AG04450 (cell line): ENCODE measurements at regions not wholly inside any gene's neighbourhood (a gene's known extent, or its start where the extent isn't known, plus 50 kb on each side); places are given as distances from the start of the nearest gene placed in this dataset.

Experiments used
- CTCF ChIA-PET: fragments of 300-600, 350-600 bp; formaldehyde crosslinking; extraction: SDS; loops from one replicate; lab custom pipeline; 2022; ENCODE audit warnings: antibody characterized with exemption, inconsistent platforms; lab: Charles Lee
- POLR2A ChIA-PET: fragments of 350-600 bp; formaldehyde crosslinking; extraction: SDS; loops from one replicate; lab custom pipeline; 2021; ENCODE audit warnings: antibody characterized with exemption, inconsistent platforms; lab: Yijun Ruan, JAX
- DNase-seq: peaks from one replicate; pipeline ENCODE4 v3.0.0-alpha.2; 2011; ENCODE audit warnings: low read depth, low spot score
- H3K27ac ChIP-seq: one replicate; pipeline ENCODE4 v1.5.1; 2012; ENCODE audit warnings: low read depth, low read length, control low read depth
- H3K27me3 ChIP-seq: one replicate; pipeline ENCODE4 v1.6.0; 2012; ENCODE audit warnings: low read length; ENCODE audit not compliant: control insufficient read depth, insufficient read depth
- H3K4me3 ChIP-seq: 2 replicates; pipeline ENCODE4 v1.5.1; 2011; ENCODE audit warnings: mild to moderate bottlenecking, low read depth, low read length, control low read depth
- H3K9me3 ChIP-seq: 2 replicates; pipeline ENCODE4 v1.5.1; 2012; ENCODE audit warnings: low read length; ENCODE audit not compliant: control insufficient read depth, insufficient read depth
- CTCF ChIP-seq: IDR thresholded peaks from 2 replicates; pipeline ENCODE4 v1.5.1; 2011; ENCODE audit warnings: low read depth, low read length, control low read depth, inconsistent platforms

DNA sequence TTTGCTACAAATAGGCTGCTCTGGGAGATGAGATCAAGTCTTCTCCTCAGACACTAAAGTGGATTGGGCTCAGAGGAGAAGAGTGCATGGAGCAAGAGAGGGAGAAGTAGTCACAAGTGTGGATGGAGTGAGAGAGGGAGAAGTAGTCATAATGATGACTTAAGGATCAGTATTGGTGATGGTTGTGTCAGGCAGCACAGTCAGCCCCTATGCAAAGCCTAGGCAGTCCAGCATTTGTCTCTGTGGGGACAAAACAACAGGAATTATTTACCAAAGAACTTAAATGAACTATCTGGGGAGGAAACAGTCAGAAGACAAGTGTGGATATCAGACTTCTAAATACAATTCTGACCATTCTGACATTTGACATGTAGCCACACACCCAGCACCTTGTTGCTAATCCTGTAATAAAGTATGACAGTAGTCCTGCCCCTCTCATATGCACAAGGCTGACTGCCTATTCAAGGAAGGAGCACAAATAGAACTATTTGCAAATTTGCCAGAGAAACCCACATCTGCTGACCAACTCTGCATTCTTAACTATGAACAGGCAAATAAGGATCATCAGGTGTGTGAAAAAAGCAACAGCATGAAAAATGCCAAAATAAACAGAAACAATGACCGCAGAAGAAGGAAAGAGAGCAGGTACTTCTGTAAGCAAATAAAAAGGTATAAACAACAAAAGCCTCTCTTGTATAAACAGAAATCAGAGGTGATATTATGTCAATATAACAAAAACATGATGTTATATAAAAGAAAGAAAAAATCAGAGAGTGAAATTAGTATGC lies 1597.9 kb upstream of the ACVR2A start:
- CTCF ChIA-PET: no interaction called here
- no peaks in the 10 kb centered on the region for H3K27me3 ChIP-seq
- no peak for DNase-seq

DNA sequence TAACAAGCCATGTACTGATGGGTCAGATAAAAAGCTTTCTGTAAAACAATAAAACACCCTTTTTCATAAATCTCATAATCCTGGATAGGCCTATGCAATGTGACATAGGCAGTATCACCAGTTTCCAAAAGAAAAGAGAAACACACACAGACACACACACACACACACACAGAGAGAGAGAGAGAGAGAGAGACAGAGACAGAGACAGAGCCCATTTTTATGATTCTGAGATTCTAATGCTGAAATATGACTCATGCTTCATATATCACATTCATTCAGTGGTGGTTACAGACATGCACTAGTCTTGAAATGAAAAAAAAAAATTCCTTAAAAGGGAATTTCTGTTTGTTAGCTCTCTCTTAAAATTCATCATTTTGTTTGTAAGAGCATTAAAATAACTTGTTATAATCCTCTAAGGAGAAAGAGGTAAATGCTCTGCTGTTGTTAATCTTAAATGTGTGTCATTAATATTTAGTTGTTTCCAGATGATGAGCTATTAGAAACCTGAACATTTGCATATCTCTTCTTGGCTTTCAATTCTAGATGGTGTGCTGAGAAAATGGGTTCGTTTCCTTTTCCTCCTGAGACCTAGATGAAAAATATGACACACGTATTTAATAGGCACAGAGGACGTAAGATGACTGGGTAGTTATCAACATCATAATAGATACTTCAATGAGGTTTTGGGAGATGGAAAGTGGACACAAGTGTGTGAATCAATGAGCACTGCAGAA lies 1598.7 kb upstream of the ACVR2A start:
- Histone ChIP-seq H3K27ac (no peak overlapping the region), H3K4me3 (no peak overlapping the region), H3K27me3 (no peaks in the 10 kb centered on the region), H3K9me3 (no peaks in the 10 kb centered on the region)
- DNase-seq: no peak
- ChIA-PET POLR2A (no interaction called here), CTCF (no interaction called here)
- TF ChIP-seq CTCF: no peak

More for the DNA sequence above, 1597.9 kb upstream of the ACVR2A start:
- Histone ChIP-seq H3K4me3 (no peak overlapping the region), H3K27ac (no peak overlapping the region), H3K9me3 (no peaks in the 10 kb centered on the region)
- TF ChIP-seq CTCF: no peak
- POLR2A ChIA-PET: no interaction called here

DNA sequence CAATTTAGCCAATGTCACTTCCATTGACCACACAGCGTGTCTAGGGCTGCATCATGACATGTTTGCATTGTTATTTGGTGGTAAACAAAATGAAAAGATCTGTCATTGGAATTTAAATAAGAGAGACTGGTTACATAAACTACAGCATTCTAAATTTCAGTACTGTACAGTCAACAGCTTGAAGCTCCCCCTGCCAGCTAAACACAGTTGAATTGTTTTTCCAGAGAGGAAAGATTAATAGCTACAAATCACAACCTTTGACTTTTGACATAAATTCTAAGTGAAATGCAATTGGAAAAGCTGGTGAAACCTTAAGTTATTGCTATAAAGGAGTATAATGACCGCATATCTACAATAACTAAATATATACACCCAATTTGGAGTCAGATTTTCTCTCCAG lies 1600.0 kb upstream of the ACVR2A start:
- no peaks in the 10 kb centered on the region for H3K27me3 ChIP-seq
- H3K4me3 ChIP-seq: no peak overlapping the region
- H3K27ac ChIP-seq: no peak overlapping the region
- DNase-seq: no peak
- ChIA-PET CTCF (interaction anchor here (1.4 kb wide), 1 partner anchor 68 kb away, joined by 5 read pairs; no protein-coding TSS in a partner anchor), POLR2A (interaction anchor here (0.7 kb wide), 1 partner anchor 110 kb away, joined by 4 read pairs; no protein-coding TSS in a partner anchor)
- no peak for TF ChIP-seq CTCF
- H3K9me3 ChIP-seq: no peaks in the 10 kb centered on the region

GRCh38 chr2:146244131-146244530 lies 1600.7 kb upstream of the ACVR2A start:
- Histone ChIP-seq H3K4me3 (no peak overlapping the region), H3K27me3 (no peaks in the 10 kb centered on the region), H3K9me3 (no peaks in the 10 kb centered on the region), H3K27ac (no peak overlapping the region)
- POLR2A ChIA-PET: no interaction called here
- TF ChIP-seq CTCF: no peak
- CTCF ChIA-PET: interaction anchor here (1.4 kb wide), 1 partner anchor 69 kb away, joined by 5 read pairs; no protein-coding TSS in a partner anchor
- DNase-seq: no peak

DNA sequence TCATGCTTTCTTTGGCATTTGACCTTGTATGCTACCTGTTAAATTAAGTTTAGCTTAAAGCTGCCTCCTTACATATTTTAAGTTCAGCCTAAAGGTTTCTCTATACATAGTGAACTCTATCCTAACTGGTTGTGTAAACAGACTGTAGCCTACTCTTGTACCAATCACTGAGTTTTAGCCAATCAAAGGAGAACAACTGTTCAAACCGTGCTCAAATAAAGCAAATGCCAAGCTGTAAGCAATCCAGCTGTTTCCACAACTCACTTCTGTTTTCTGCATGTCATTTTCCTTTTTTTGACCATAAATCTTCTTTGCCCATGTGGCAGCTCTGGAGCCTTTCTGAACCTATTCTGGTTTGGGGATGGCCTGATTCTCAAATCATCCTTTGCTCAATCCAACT lies 1603.8 kb upstream of the ACVR2A start:
- no peaks in the 10 kb centered on the region for H3K9me3 ChIP-seq
- H3K27ac ChIP-seq: no peak overlapping the region
- H3K4me3 ChIP-seq: no peak overlapping the region
- DNase-seq: no peak
- CTCF ChIA-PET: no interaction called here
- TF ChIP-seq CTCF: no peak
- no peaks in the 10 kb centered on the region for H3K27me3 ChIP-seq
- POLR2A ChIA-PET: no interaction called here
